Peyer's patch (tissue), 4 donors: ENCODE measurements at regions not wholly inside any gene's neighbourhood (a gene's known extent, or its start where the extent isn't known, plus 50 kb on each side); places are given as distances from the start of the nearest gene placed in this dataset.

Experiments used
- DNase-seq, 3 donors: peaks; one replicate each; pipeline ENCODE4 v3.0.0-alpha.2; 2017 to 2019
- H3K27ac ChIP-seq, 4 donors: fragments of 200-600 bp; sonication (generic); one replicate each; pipeline ENCODE4 v1.5.1; 2016 to 2019
- H3K27me3 ChIP-seq, 2 donors: fragments of 200-600 bp; sonication (generic); one replicate each; pipeline ENCODE4 v1.5.1; 2019
- H3K36me3 ChIP-seq, 3 donors: fragments of 200-600 bp; sonication (generic); one replicate each; pipeline ENCODE4 v1.5.1; 2016 to 2019
- H3K4me1 ChIP-seq, 4 donors: fragments of 200-600 bp; sonication (generic); one replicate each; pipeline ENCODE4 v1.5.1; 2016 to 2019
- H3K4me3 ChIP-seq, 4 donors: fragments of 200-600 bp; sonication (generic); 1 replicate in 3 of 4; 2 replicates in 1 of 4; pipeline ENCODE4 v1.5.1; 2016 to 2019; ENCODE audit warnings: mild to moderate bottlenecking in 1 of 4
- H3K9me3 ChIP-seq, 4 donors: fragments of 200-600 bp; sonication (generic); one replicate each; pipeline ENCODE4 v1.5.1; 2016 to 2019; ENCODE audit warnings: mild to moderate bottlenecking in 1 of 4
- POLR2A ChIP-seq, 2 donors: fragments of 450-650 bp; IDR thresholded peaks; one replicate each; pipeline ENCODE4 v1.5.1; 2017; ENCODE audit warnings: antibody characterized with exemption in 2 of 2, mild to moderate bottlenecking in 2 of 2, moderate library complexity in 2 of 2
- TF ChIP-seq, protein P1 (sequence below), 6 experiments: fragments of 450-650 bp in 4 of 6; fragments of 200-600 bp in 2 of 6; sonication (generic) in 1 of 6; IDR thresholded peaks; one replicate each; pipeline ENCODE4 v1.5.1; 2017 to 2019; ENCODE audit warnings: antibody characterized with exemption in 6 of 6, mild to moderate bottlenecking in 3 of 6, moderate library complexity in 1 of 6

DNA sequence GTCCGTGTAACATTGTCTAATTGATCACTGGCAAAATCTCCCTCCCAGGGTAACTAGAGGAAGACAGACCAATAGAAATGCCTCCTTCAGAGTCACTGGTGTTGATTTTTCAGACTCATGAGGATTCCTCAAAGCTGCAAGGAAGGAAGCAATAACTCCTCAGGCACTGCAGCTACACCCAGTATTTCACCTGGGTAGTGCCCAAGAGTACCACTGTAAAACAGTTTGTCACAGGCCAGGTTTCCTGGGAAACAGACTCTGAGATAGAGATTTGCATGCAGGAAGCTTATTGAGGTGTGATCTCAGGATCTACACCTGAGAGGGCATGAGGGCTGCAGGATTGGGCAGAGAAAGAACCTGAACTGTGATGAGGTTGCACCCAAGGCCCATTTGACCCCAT is 240.7 kb upstream of the ATP6AP2 start:
- Histone ChIP-seq H3K9me3 (no peaks in the 10 kb centered on the region), H3K4me3 (no peak overlapping the region), H3K4me1 (no peaks in the 10 kb centered on the region), H3K27ac (no peak overlapping the region), H3K36me3 (no peaks in the 10 kb centered on the region), H3K27me3 (no peaks in the 10 kb centered on the region)
- no peak for TF ChIP-seq POLR2A (IDR thresholded peaks at IDR 0.05)
- TF ChIP-seq, protein P1, sequence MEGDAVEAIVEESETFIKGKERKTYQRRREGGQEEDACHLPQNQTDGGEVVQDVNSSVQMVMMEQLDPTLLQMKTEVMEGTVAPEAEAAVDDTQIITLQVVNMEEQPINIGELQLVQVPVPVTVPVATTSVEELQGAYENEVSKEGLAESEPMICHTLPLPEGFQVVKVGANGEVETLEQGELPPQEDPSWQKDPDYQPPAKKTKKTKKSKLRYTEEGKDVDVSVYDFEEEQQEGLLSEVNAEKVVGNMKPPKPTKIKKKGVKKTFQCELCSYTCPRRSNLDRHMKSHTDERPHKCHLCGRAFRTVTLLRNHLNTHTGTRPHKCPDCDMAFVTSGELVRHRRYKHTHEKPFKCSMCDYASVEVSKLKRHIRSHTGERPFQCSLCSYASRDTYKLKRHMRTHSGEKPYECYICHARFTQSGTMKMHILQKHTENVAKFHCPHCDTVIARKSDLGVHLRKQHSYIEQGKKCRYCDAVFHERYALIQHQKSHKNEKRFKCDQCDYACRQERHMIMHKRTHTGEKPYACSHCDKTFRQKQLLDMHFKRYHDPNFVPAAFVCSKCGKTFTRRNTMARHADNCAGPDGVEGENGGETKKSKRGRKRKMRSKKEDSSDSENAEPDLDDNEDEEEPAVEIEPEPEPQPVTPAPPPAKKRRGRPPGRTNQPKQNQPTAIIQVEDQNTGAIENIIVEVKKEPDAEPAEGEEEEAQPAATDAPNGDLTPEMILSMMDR (IDR thresholded peaks at IDR 0.05) = no peak
- no peak for DNase-seq

DNA sequence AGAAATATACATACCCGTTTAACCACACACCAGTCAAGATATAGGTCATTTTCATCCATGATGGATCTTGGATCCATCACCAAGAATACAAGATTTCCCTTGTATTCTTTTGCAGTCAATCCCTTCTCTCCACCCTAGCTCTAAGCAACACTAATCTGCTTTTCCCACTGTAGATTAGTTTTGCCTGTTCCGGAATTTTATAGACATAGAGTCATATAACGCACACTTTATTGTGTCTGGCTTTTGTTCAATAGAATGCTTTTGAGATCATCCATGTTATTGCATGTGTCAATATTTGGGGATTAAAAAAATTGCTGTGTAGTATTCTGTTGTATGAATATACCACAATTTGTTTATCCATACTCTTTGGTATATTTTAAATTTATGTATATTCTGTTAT is 235.6 kb upstream of the BCOR start:
- TF ChIP-seq POLR2A (IDR thresholded peaks at IDR 0.05) = no peak
- TF ChIP-seq, protein P1 (IDR thresholded peaks at IDR 0.05) = no peak
- H3K27ac ChIP-seq = no peak overlapping the region
- no peaks in the 10 kb centered on the region for H3K27me3 ChIP-seq
- no peak for DNase-seq
- H3K4me3 ChIP-seq = no peak overlapping the region
- H3K4me1 ChIP-seq = no peaks in the 10 kb centered on the region
- no peaks in the 10 kb centered on the region for H3K9me3 ChIP-seq
- H3K36me3 ChIP-seq = no peaks in the 10 kb centered on the region

GRCh38 chrX:40331762-40332161 is 234.0 kb upstream of the BCOR start:
- H3K4me3 ChIP-seq = no peak overlapping the region
- no peaks in the 10 kb centered on the region for H3K4me1 ChIP-seq
- no peak overlapping the region for H3K27ac ChIP-seq
- H3K9me3 ChIP-seq = no peaks in the 10 kb centered on the region
- no peak for DNase-seq
- H3K27me3 ChIP-seq = no peaks in the 10 kb centered on the region
- TF ChIP-seq, protein P1 (IDR thresholded peaks at IDR 0.05) = no peak
- H3K36me3 ChIP-seq = no peaks in the 10 kb centered on the region

GRCh38 chrX:40331353-40331752 is 233.6 kb upstream of the BCOR start:
- no peaks in the 10 kb centered on the region for H3K4me1 ChIP-seq
- H3K27me3 ChIP-seq = no peaks in the 10 kb centered on the region
- H3K36me3 ChIP-seq = no peaks in the 10 kb centered on the region
- no peak overlapping the region for H3K27ac ChIP-seq
- H3K9me3 ChIP-seq = no peaks in the 10 kb centered on the region
- no peak for DNase-seq
- TF ChIP-seq, protein P1 (IDR thresholded peaks at IDR 0.05) = no peak
- TF ChIP-seq POLR2A (IDR thresholded peaks at IDR 0.05) = no peak
- no peak overlapping the region for H3K4me3 ChIP-seq

GRCh38 chrX:40329616-40330015 is 231.9 kb upstream of the BCOR start:
- DNase-seq = no peak
- Histone ChIP-seq H3K27ac (no peak overlapping the region), H3K36me3 (no peaks in the 10 kb centered on the region), H3K9me3 (no peaks in the 10 kb centered on the region), H3K4me1 (no peaks in the 10 kb centered on the region), H3K27me3 (no peaks in the 10 kb centered on the region), H3K4me3 (no peak overlapping the region)
- no peak for TF ChIP-seq POLR2A (IDR thresholded peaks at IDR 0.05)
- TF ChIP-seq, protein P1 (IDR thresholded peaks at IDR 0.05) = no peak

- no peak overlapping the region for H3K4me3 ChIP-seq
- no peak for DNase-seq
- no peak overlapping the region for H3K27ac ChIP-seq
- no peaks in the 10 kb centered on the region for H3K27me3 ChIP-seq
- no peaks in the 10 kb centered on the region for H3K9me3 ChIP-seq
- no peaks in the 10 kb centered on the region for H3K4me1 ChIP-seq
- TF ChIP-seq POLR2A (IDR thresholded peaks at IDR 0.05) = no peak
- TF ChIP-seq, protein P1 (IDR thresholded peaks at IDR 0.05) = no peak
- H3K36me3 ChIP-seq = no peaks in the 10 kb centered on the region
Measured at GRCh38 chrX:40327085-40327484, 229.3 kb upstream of the BCOR start.
